NCI-H345 treated with DMSO at 0.1 percent for 48 hours (cell line): ENCODE measurements at regions not wholly inside any gene's neighbourhood (a gene's known extent, or its start where the extent isn't known, plus 50 kb on each side); places are given as distances from the start of the nearest gene placed in this dataset.

ENCODE experiments used
- DNase-seq: peaks from one replicate; lab custom pipeline; 2025; ENCODE audit not compliant: unreplicated experiment; lab: John Stamatoyannopoulos, UW

GRCh38 chr6:19972221-19972620, 135.1 kb downstream of the ID4 start:
- DNase-seq: no peak

- DNase-seq: peak; percentile 45
Observed at GRCh38 chr6:19976411-19977129, 139.4 kb downstream of the ID4 start.

GRCh38 chr6:19979059-19979458, 141.9 kb downstream of the ID4 start:
- DNase-seq: no peak

GRCh38 chr6:19979986-19980385, 142.8 kb downstream of the ID4 start:
- DNase-seq: no peak

- no peak for DNase-seq
Observed at GRCh38 chr6:19983374-19983773, 146.2 kb downstream of the ID4 start.

GRCh38 chr6:19986691-19987438, 149.7 kb downstream of the ID4 start:
- DNase-seq: no peak

GRCh38 chr6:19988555-19988954, 151.4 kb downstream of the ID4 start:
- DNase-seq: no peak

- DNase-seq: no peak
Observed at GRCh38 chr6:19991176-19991575, 154.0 kb downstream of the ID4 start.

GRCh38 chr6:19994909-19995308, 157.7 kb downstream of the ID4 start:
- DNase-seq: no peak

- peak; percentile 48 for DNase-seq
Observed at GRCh38 chr6:19995575-19996257, 158.5 kb downstream of the ID4 start.

- no peak for DNase-seq
Observed at GRCh38 chr6:19997104-19997503, 159.9 kb downstream of the ID4 start.

- no peak for DNase-seq
Observed at GRCh38 chr6:19998541-19998940, 161.4 kb downstream of the ID4 start.

GRCh38 chr6:19999319-20000191, 162.4 kb downstream of the ID4 start:
- no peak for DNase-seq

GRCh38 chr6:20001286-20001685, 164.1 kb downstream of the ID4 start:
- DNase-seq: peak; percentile 8

- no peak for DNase-seq
Observed at GRCh38 chr6:20006037-20006436, 168.9 kb downstream of the ID4 start.

- DNase-seq: no peak
Observed at GRCh38 chr6:20008131-20008530, 171.0 kb downstream of the ID4 start.

GRCh38 chr6:20013066-20013861, 176.1 kb downstream of the ID4 start:
- DNase-seq: no peak

- no peak for DNase-seq
Observed at GRCh38 chr6:20014508-20014907, 177.3 kb downstream of the ID4 start.

- no peak for DNase-seq
Observed at GRCh38 chr6:20020526-20020925, 183.4 kb downstream of the ID4 start.

- DNase-seq: no peak
Observed at GRCh38 chr6:20021795-20022194, 184.6 kb downstream of the ID4 start.
